HG03064 (cell line): ENCODE measurements at regions not wholly inside any gene's neighbourhood (a gene's known extent, or its start where the extent isn't known, plus 50 kb on each side); places are given as distances from the start of the nearest gene placed in this dataset.

Source experiments
- ATAC-seq: cut with Tn5 transposase; IDR thresholded peaks from one replicate; pipeline ENCODE4 v1.9.1; 2021; ENCODE audit warnings: low read depth; ENCODE audit not compliant: unreplicated experiment

DNA sequence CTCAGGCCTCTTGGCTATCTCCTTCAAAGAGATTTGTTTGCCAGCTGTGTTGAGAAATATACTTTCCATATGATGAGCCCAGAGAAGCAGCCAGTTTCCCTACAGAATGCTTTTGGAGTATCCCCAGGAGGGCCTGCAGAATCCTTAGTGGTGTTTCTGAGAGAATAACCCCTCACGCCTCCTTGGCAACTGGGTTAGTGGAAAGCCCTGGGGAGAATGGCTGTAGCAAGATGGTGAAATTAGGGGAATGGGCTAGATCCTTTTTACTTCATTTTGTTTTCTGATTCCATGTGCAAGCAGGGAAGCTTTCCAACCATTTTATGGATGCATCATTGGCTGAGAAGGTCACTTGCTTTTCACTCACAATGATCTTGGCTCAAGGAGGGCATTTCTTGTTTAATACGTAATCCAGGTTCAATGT, 364.6 kb downstream of the DMRT2 start:
- no peak for ATAC-seq

DNA sequence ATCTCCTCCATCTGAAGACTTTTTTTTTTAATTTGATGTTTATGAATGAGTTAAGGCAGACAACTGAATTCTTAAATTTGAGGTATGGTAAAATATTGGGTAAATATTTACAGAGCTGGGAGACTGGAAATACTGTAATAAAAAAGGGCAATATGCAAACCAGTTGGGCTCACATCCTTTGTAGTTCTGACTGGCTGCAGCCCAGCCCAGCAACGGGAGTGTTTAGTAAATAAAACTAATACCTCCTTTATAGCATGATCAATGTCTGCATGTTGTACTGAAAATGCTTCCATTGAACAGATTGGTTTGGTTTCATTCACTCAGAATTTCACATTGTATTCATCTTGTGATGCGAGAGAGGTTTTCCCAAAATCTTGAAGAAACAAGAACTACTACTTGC, 365.0 kb downstream of the DMRT2 start:
- no peak for ATAC-seq

DNA sequence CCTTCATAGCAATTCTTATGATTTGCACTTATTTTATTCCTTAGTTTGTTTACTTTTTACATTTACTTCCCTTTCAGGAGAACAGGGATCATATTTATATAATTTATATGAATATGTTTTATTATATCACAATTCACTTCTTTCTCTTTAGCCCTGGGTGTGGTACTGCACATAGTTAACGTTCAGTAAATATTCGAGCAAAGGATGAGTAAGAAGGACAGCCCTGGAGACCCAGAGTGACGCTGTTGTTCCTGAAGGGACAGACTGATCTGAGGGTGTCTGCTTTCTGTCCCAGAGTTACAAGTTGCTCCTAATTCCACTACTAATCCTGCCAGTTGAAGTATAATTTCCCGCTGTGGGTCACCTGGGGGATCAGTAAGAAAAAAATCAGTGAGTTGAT, 366.1 kb downstream of the DMRT2 start:
- no peak for ATAC-seq

DNA sequence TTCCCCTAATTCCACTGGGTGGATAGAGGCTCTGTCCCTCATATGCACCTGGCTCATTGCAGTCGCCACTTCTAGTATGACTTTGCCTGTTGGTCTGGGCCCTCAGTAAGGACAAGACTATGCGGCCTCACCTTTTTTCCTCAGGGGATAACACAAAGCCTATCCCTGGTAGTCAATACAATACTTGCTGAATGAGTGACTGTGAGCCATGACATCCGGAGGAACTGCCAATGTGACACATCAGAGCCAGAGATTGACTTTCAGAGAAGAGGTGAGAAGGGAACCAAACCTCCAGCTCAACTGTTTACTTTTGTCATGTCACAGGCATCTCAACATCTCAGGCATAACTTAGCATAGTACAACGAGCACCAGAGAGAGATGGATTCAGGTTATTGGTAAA, 371.3 kb downstream of the DMRT2 start:
- ATAC-seq = no peak

DNA sequence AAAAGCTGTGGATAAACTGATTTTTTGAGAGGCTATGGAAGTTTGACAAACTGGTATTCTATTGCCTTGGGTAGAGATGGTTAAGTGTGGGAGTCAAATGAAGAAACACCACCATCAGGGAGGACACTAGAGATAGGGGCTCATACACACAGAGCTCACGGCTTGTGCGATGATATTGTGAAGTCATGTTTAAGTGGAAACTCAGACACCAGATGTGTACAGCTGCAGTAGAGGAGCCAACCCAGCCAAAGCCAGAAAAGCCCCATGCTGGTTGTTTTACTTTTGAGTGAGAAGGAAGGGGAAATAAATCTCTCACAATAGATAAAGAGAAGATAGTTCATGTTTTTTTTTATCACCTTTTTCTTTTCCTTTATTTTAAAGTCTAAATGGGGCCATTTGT, 377.7 kb downstream of the DMRT2 start:
- ATAC-seq = no peak

DNA sequence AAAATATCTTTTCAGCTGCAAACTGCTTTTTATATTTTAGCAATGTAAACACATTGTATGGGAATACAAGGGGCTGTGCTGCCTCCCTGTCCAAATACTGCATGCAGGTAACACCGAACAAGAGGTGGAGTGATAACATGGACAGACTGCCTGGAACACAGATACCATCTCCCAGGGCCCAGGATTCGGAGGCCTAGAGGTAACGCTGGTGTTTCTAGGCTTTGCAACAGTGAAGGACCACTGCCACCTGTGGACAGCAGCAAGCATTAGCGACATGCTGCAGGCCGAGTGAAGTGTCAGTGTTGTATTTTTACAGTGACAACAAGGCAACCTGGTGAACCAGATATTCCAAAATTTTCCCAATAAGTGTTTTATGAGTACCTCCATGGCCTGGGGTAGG, 379.1 kb downstream of the DMRT2 start:
- no peak for ATAC-seq

DNA sequence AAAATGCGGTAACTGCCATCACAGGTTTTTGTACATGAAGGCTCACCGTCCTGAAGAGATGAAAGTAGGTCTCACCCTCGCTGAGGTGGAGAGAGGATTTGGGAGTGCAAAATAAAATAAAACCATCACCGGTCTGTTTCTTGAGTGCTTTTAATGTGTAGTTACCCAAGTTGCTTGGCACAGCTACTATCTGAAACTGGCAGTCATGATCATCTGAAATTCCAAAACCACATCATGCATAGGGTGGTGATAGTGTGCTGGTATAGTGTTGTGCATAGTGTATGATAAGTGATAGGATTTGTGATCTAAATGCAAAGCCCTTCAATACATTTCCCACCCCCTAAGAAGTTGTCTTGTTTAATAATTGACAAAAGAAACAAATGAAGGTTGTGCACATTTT, 381.3 kb downstream of the DMRT2 start:
- ATAC-seq = no peak

DNA sequence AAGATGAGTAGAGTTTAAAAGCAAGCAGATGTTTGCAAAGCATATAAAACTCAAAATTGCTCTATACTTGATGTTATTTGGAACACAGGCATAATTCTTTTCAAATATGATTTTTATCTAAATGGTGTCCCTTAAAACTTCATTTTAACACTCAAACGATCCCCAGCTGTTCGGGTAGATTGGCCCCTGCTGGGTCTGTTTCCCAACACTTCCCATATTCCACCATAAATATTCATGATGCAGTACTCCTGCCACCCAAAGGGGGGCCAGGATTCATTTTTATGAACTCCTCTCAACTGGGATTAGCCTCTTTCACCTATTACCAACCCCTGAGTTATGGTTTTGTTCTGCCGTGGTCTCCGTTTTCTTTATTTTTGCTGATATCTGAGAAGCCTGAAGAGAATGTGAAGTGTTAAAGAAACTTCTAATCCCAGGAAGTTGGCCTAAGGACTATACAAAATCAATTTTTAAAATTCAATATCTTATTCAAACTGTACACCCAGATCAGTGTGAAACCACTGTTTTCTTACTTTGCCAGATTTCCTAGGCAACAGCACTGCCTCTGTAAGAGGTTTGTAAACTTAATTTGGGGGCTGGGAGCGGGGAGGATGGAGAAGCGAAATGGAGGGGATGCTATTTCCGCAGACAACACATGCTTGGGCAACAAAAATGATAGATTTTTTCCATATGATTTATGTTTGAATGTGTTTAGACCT, 384.1 kb downstream of the DMRT2 start:
- no peak for ATAC-seq

DNA sequence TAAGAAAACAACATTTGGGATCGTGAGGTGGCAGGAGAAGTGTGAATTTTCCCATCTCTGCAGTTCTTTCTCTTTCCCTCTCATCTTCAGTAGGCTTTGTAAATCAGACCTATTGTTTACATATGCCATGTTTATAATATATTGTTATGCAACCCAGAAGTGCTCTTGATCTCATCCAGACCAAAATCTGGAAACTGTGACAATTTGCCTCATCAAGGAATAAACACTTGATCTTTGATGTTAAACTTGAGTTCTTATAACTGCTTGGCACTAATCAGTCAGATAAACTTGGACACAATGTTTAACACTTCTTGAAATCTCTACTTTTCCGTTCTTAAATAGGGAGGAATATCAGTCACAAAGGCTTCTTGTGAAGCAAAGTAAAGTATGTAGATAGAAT, 384.7 kb downstream of the DMRT2 start:
- ATAC-seq = no peak

DNA sequence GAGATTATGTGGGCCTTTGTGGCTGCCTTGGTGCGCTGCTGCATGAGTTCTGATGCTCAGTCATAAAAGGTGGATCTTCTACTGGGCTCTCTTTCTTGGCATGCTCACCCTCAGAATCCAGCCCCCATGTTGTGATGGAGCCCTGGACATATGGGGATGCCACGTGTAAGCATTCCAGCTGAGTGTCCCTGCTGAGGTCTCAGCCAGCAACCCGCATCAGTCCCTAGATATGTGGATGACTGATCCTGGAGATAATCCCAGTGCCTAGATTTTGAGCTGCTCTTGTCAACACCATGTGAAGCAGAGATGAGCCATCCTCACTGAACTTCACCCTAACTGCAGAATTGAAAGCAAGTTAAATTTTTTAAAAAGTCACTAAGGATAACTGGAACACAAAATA, 390.1 kb downstream of the DMRT2 start:
- no peak for ATAC-seq

DNA sequence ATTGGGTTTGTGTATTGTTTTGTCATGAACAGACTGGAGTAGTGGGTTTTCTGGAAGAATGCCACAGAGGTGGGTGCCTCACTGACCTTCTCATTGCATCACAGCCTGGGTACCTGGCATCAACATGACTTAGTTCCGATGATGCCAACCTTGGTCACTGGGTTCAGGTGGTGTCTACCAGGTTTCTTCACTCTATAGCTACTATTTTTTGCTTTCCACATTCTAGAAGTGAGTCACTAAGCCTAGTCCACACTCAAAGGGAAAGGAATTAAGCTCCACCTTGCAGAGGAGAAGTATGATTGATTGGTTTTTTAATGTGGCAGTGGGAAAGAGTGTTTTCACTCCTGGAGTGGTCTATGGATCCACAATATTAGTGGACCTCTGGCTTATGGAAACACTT, 391.9 kb downstream of the DMRT2 start:
- ATAC-seq = no peak

DNA sequence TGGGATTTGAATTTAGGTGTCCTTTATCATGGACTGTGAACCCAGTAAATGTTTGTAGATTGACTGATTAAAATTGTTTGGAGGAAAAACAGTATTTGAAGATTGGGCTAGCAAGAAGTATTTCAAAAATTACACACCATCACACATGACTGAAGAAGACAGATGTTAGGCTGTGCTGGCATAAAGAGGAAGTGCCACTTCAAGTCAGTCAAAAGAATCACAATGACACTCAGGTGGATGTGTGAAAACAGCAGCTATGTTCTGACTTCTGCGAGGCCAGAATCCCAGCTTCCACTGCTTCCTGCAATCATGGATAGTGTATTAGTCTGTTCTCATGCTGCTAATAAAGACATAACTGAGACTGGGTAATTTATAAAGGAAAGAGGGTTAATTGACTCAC, 393.3 kb downstream of the DMRT2 start:
- no peak for ATAC-seq

DNA sequence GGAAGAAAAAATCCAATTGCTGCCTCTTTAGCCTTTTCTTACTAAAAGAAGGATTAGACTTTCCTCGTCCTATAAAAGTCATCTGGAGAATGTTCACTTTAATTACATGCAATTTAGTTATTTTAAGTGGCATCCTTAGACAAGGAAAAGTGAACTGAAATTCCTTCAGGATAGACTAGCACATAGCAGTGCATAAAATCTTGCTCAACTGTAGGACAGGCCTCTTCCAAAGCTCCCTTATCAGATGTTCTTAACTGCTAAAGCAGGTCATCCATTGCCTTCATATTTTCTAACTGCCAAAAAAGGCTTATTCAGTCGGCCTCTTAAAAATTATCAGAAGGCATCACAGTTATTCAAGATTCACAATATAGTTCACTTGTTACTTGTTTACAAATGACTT, 396.5 kb downstream of the DMRT2 start:
- ATAC-seq = no peak

DNA sequence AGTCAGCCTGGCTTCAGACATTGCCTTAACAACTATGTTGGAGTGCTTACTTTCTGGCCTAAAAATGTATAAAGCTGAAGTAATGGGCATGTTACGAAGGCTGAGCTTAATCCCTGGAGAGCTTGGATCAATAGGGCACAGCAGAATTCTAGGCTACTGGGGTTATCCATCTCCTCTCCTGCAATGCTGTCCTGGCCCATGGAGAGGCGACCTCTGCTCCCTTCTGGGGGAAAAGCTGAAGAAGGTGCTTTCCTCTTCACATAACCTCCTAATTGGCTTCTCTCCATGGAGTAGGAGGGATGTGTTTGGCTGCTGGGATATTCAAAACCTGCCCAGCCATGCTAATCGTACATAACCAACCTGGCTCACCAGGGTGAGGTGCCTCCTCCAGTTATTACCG, 403.5 kb downstream of the DMRT2 start:
- no peak for ATAC-seq

DNA sequence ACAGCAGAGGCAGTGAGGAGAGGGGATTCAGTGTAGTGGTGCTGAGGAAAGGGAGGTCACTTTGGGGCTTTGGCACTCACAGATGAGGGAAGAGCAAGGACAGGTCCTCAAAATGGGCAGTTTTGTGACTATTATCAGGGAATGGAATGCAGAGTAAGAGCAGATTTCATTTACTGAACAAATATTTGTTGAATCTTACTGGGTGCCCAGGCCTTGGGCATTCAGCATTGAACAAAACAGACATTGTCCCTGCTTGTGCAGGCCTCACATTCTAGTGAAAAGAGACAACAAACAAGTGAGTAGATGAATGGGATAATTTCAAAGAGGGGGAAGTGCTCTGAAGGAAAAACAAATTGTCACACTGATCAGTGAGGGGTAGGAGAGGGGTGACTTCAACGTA, 404.1 kb downstream of the DMRT2 start:
- ATAC-seq = no peak

DNA sequence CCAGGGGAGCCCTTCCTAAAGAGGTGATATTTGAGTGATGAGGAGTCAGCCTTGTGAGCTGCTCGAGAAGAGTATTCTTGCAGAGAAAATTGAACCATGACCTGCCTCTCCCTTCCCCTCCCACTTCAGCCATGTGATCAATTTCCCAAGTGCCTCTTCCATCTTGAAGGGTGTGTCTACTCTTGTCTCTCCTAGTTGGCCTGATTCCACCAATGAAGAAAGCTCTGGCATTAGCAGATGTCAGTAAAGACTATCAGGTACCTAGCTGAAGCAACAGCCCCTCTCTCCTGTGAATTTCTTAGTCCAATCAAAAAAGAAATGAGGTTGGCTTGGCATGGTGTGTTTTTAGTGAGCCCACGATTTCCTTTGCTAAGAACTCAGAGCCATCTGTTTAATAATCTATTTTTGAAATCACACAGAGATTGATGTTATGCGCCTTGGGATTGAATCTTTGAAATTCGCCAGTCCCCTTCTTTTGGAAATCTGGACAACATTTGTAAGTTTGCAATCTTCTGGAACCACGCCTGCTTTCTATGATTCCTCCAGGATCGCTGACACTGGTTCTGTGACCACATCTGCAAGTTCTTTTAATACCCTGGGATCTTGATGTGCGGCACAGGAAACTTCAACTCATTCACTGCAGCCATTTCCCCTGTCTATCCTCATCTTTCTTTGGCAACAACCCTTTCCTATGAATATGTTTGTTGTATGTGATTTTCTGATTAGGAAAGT, 404.6 kb downstream of the DMRT2 start:
- no peak for ATAC-seq

DNA sequence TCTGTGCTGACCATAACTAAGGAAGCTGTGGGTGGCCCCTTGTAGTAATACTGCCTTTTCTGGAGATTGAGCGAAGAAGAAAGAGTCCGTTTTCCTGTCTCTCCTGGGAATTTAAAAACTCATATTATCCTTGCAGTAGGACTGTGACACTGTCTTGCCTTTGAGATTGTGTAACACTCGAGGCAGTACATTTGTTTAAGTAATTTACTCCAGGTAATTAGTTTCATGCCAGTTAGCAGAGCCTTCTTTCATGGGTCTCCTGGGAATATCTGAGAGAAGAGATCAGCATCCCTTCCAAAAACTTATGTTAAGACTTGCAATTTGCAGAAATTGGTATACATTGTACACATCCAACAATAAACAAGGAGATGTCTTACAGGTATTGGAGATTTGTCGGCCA, 405.6 kb downstream of the DMRT2 start:
- ATAC-seq = no peak

DNA sequence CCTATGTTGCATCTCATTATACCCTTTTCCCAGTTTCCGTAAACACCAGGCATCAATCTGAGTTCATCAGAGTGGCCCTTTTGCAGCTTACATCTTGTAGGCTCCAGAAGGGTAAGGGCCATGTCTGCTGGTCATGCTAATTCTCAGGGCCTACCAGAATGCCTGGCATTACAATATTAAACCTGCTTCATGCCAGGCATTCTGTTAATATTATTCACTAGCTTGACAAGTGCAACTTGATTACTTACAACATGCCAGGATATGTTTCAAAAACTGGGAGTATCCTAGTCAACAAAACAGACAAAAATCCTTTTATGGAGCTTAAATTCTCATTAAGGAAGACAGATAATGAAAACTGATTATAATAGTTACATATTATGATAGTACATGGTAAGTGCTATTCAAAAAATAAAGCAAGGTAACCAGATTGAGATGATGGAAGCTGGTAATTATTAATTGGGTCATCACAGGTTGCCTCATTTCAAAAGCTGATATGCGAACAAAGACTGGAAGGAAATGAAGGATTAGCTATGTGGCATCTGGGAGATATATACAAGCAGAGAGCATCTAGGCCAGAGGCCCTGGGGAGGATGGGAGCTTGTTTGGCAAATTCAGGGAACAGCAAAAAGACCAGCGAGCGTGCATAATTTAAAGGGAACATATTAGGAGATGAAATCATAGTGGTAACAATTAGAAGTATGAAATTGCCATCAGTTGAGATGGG, 406.3 kb downstream of the DMRT2 start:
- no peak for ATAC-seq

DNA sequence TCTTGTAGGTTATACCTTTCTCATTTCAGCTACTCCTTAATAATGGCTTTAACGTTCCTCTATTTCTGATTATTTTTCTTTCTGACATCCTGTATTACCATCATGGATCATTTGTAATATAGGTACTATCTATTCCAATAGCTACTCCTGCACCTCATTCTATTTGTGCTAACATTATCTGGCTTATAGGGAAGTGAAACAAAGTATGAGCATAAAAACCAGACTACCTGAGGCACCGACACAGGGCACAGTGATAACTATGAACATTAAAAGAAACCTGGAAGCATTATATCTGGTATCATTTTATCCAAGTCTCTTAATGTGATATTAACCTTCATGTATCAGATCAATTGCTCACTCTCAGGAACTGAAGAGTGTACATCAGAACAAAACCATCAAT, 407.3 kb downstream of the DMRT2 start:
- ATAC-seq = no peak

DNA sequence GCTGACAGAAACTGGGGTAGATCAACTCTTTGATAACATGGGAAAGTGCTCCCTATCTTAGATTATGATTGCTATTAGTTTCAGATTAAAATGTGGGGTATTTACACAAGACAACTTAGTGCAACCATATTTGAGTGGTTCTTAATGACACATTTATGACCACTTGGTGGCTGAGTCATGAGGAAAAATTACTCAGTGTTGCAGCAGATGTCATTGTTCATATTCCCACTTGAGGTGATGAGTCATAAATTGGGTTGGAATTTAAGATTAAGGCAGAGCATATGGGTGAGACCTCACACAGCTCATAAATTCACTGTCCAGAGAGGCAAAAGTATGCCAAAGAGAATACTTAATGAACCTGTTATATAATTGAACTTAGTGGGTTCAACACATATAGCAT, 408.3 kb downstream of the DMRT2 start:
- ATAC-seq = no peak

DNA sequence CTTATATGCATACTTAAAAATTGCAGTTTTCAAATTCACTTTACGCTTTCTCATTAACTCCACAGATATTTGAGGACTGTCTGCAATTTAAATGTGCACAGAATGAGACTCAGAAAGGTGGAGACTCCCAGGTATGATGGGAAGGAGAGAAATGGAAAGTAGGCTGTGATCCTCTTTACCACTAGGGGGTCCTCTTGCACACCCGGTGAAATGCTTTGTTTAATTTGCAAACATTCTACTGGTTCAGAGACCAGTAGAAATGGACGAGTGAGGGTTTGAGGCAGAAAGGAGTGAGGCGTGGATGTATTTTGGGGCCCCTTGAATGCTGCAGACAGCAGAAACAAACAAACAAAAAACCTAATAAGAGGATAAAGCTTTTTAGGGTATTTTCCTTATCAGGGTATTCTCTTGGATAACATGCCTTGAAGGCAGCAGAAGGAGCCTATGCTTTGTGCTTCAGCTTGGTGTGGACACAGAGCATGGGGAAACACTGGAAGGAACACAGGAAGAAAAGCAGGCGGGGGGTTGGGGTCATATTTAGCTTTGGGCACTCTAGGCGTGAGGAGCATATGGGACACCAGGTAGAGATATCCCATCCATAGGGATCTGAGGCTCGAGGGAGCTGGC, 410.1 kb downstream of the DMRT2 start:
- ATAC-seq = no peak
